Lower lobe of right lung (tissue), 2 donors: ENCODE measurements at regions not wholly inside any gene's neighbourhood (a gene's known extent, or its start where the extent isn't known, plus 50 kb on each side); places are given as distances from the start of the nearest gene placed in this dataset.

ENCODE experiments used
- ATAC-seq, 2 donors: fragments of 200-7000 bp; cut with Tn5 transposase; one replicate each; pipeline ENCODE4 v1.9.1; 2020 to 2022; ENCODE audit warnings: mild to moderate bottlenecking in 2 of 2, moderate library complexity in 2 of 2
- DNase-seq: peaks from one replicate; pipeline ENCODE4 v3.0.0-alpha.2; 2020
- H3K27ac ChIP-seq: fragments of 200-600 bp; one replicate; pipeline ENCODE4 v1.8.0; 2022
- H3K27me3 ChIP-seq: fragments of 200-600 bp; one replicate; pipeline ENCODE4 v1.8.0; 2022; ENCODE audit warnings: low read depth
- H3K36me3 ChIP-seq: fragments of 200-600 bp; one replicate; pipeline ENCODE4 v1.8.0; 2022; ENCODE audit warnings: mild to moderate bottlenecking
- H3K4me1 ChIP-seq: fragments of 200-600 bp; one replicate; pipeline ENCODE4 v1.8.0; 2022
- H3K4me3 ChIP-seq: fragments of 200-600 bp; one replicate; pipeline ENCODE4 v1.8.0; 2022; ENCODE audit warnings: mild to moderate bottlenecking
- H3K9me3 ChIP-seq: fragments of 200-600 bp; one replicate; pipeline ENCODE4 v1.8.0; 2022
- CTCF ChIP-seq: fragments of 200-600 bp; IDR thresholded peaks from one replicate; pipeline ENCODE4 v1.8.0; 2022; ENCODE audit warnings: antibody characterized with exemption, mild to moderate bottlenecking
- intact Hi-C: fragments of 100-400 bp; cut with DNase I; formaldehyde crosslinking; loops from one replicate; pipeline ENCODE4 v1.11.0; 2022
- donor health status: DM: no; HTN: yes; CAD: no; lungs with severe emphysema.

GRCh38 chr6:14900919-14901318 lies 344.9 kb upstream of the JARID2 start:
- intact Hi-C loops = no loop called here
- Histone ChIP-seq H3K27me3 (no peaks in the 10 kb centered on the region), H3K9me3 (no peaks in the 10 kb centered on the region), H3K36me3 (no peaks in the 10 kb centered on the region), H3K27ac (no peak overlapping the region), H3K4me3 (no peak overlapping the region), H3K4me1 (no peaks in the 10 kb centered on the region)
- no peak for DNase-seq
- no peak for TF ChIP-seq CTCF
- ATAC-seq = no peak

GRCh38 chr6:14903176-14904038 lies 342.5 kb upstream of the JARID2 start:
- Histone ChIP-seq H3K27me3 (no peaks in the 10 kb centered on the region), H3K9me3 (no peaks in the 10 kb centered on the region), H3K4me1 (no peaks in the 10 kb centered on the region), H3K36me3 (no peaks in the 10 kb centered on the region), H3K27ac (no peak overlapping the region), H3K4me3 (no peak overlapping the region)
- no peak for TF ChIP-seq CTCF
- intact Hi-C loops = no loop called here
- DNase-seq (no peak), ATAC-seq (no peak)

GRCh38 chr6:14905201-14905600 lies 340.7 kb upstream of the JARID2 start:
- no peak overlapping the region for H3K27ac ChIP-seq
- no peak for DNase-seq
- no peak for ATAC-seq

GRCh38 chr6:14906621-14907020 lies 339.2 kb upstream of the JARID2 start:
- Histone ChIP-seq H3K4me1 (peaks cover 9% of the 10 kb centered on the region), H3K4me3 (no peak overlapping the region), H3K36me3 (no peaks in the 10 kb centered on the region), H3K9me3 (no peaks in the 10 kb centered on the region), H3K27me3 (no peaks in the 10 kb centered on the region), H3K27ac (no peak overlapping the region)
- ATAC-seq (no peak), DNase-seq (no peak)
- no peak for TF ChIP-seq CTCF
- intact Hi-C loops = no loop called here

More at GRCh38 chr6:14905201-14905600, 340.7 kb upstream of the JARID2 start:
- Histone ChIP-seq H3K4me1 (peaks cover 5% of the 10 kb centered on the region), H3K27me3 (no peaks in the 10 kb centered on the region), H3K36me3 (no peaks in the 10 kb centered on the region), H3K4me3 (no peak overlapping the region), H3K9me3 (no peaks in the 10 kb centered on the region)
- intact Hi-C loops = no loop called here
- TF ChIP-seq CTCF = no peak

GRCh38 chr6:14910692-14911547 lies 334.9 kb upstream of the JARID2 start:
- no peak for TF ChIP-seq CTCF
- intact Hi-C loops = no loop called here
- H3K9me3 ChIP-seq = no peaks in the 10 kb centered on the region
- H3K27ac ChIP-seq = peak overlapping the region; percentile 73
- no peaks in the 10 kb centered on the region for H3K36me3 ChIP-seq
- H3K4me1 ChIP-seq = peaks cover 16% of the 10 kb centered on the region
- no peak overlapping the region for H3K4me3 ChIP-seq
- peak; percentile 79 for DNase-seq
- peak; percentile 85 to 89 for ATAC-seq
- no peaks in the 10 kb centered on the region for H3K27me3 ChIP-seq
